GM19240 (cell line): ENCODE measurements at regions not wholly inside any gene's neighbourhood (a gene's known extent, or its start where the extent isn't known, plus 50 kb on each side); places are given as distances from the start of the nearest gene placed in this dataset.

Experiments
- DNase-seq: peaks from one replicate; pipeline ENCODE4 v3.0.0; 2011; ENCODE audit warnings: low spot score; ENCODE audit not compliant: insufficient read length

DNA sequence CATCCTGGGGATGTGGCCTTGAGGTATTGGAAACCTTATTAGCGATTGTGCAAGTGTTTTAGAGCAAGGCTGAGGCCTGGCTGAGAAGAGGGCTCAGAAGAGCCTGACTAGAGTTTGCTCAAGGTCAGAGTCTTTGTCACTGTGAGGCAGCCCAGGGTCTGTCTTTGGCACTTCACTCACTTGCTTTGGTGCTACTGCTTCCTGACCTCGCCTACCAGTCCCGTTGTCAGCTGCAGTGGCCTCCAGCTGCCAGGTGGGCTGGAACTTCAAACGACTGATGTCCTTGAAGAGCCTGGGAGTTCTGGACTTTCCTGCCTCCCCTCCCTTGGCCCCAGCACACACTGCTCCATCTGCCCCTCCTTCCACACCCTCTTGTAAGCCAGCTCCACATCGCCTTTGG, 228.0 kb downstream of the SNX18 start:
- no peak for DNase-seq

DNA sequence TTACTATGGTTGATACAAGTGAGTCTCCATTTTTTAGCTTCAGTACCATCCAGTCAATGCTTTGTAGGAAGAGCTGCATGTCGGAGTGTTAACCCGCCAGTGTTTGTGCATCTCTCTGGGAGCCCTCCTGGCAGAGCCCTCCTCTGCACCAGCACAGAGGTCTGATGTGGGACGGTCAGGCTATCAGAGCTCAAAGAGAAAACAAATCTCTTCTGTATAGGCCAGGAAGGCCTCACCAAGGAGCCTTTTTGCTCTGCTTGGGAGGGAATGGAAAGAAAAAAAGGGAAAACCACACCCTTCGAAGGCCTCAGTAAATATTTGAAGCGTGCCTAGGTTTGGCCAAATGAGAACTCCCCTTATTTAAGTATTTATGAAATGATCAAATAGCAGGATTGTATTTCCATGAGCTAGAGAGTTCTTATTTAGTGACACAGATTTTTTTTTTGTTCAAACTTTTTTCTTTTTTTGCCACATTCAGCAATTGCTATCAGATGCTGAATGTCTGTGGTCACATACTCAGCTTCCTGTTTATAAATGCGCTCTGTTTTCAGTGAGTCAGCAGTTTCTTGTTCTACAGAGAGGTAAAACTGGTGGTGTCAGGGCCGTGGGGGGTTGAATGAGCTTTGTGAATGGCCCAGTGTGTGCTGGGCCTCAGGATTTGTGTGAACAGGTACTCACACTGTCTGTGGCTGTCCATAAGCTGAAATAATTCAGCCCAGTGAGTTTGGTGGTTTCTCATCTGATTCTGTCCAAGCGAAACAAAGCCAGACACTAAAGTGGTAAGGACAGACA, 226.6 kb downstream of the SNX18 start:
- DNase-seq, result no peak

DNA sequence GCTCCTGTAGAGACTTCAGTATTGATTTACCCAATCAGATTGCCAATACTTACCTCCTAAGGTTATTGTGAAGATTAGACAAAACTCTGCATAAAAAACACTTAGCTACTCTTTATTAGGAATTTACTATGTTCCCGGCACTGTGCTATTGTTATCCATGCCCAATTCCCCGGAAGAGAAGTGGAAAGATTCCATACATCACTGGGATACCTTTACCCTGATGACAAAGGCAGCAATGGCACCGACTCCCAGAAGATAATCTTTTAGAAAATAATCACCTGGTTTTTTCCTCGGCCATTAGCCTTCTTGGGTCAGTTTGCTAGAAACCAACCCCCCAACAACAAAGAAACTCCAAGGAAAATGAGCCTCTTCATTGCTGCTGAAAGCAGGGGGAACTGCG, 226.0 kb downstream of the SNX18 start:
- no peak for DNase-seq

DNA sequence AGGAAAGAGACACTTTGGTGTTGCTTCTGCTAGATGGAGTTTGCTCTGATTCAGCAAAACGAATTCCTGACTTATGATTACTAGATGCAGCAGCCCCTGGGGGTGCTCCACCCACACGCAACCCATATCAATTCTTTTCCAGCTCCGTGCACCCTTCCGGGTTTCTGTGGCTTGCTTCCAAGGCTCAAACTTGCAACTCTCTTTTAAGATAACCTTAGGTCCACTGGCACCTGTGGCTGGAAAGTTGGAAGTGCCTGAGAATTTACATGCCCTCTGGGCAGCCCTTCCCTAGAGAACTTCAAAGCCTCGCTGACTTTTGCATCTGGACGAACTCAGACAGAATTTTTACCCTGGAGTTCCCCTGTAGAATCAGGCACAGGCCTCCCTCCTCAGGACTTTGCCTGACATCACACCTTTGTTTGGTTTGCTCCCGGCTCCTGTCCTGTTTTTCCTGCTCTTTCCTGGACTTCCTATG, 224.9 kb downstream of the SNX18 start:
- no peak for DNase-seq

DNA sequence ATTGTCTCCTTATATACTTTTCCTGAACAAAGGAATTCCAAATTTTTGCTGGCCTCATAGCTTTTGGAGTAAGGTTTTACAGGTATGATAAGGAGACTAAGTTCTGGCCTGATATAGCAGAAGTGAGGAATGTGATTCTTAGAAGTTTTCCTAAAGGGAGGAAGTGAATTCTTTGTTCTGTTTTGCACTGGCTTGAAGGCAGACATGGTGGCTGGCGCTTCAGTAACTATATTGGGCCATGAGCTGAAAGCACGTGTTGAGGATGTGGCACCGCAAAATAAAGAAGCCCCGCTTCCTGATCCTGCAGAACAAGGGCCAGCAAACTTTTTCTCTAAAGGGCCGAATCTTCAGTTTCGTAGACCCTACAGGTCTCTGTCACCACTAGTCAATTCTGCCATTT, 224.2 kb downstream of the SNX18 start:
- no peak for DNase-seq

DNA sequence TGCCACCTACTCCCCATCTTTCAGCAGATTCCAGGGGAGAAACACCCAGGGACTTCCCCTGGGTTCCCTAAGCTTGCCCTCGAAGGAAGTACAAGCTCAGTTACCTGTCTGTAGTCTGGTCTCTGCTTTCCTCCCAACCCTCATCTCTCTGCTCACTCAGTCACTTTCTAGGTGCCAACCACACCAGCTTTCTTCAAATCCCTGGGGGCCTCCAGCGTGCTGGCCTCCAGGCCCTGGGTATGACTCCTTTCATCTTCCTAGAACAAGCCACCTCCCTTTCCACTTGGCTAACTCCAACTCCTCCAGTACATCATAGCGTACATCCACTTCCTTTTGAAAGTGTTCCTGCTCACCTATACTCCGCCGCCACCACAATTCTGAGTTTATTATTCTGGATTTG, 222.6 kb downstream of the SNX18 start:
- no peak for DNase-seq

DNA sequence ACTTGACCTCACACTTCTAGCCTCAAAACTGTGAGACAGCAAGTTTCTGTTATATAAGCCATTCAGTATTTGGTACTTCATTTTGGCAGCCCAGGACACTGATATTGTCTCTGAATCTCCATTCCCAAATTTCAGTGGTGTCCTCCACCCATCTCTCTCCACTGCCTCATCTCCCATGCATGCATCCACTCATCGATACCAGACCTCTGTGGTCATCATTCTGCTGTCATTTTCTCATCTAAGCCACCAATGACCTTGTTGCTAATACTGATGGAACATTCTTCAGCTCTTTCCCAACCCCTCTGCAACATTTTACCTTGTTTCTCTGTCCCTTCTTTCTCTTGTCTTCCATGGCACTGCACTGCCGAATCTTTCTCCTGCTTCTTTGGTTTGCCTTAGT, 221.8 kb downstream of the SNX18 start:
- DNase-seq, result no peak

DNA sequence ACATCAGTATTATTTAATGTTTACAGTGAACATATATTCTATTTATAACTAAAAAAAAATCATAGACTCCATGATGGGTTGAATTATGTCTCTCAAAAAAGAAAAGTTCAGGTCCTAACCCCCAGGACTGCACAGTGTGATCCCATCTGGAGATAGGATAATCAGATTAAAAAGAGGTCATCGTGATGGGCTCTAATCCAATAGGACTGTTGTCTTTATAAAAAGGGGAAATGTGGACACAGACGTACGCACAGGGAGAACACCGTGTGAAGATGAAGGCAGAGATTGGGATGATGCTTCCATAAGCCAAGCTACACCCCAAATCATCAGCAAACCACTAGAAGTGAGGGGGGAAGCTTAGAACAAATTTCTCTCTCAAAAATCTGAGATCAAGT, 221.4 kb downstream of the SNX18 start:
- DNase-seq, result no peak

DNA sequence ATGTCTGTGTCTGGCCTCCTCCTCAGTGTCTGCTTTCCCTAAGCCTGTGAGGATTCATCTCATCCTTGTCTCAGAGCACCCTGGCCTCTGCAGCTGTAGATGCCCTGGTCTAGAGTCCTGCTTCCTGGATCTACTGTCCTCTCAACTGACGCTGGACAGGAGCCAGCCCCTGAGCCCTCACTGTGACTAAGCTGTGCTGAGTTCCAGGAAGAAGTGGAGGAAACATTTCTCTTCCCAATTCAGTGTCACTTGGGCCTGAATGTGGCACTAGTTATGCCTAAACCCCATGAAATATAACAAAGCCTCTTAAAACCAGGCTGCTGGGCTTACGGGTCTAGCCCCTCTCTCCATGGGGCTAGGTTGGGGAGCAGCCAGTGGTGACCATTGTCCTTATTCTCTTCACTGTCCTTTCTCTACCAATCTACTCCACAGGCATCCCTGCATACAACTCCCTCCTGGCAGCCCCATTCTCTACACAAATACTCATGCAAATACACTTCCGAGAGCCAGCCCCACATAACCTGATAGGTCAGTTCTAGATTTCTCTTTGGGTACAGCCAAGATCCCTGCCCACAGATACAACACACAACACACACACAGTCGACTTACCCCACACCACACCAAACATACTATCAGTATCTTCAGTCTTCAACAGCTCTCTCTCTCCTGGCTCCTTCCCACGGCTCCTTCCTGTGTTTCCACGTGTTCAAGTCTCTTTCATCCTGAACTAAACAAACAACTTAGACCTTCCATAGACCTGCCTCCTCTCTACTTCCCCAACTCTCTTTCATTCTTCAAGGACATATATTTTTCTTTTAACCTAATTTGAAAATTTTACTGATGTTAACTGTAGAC, 220.8 kb downstream of the SNX18 start:
- DNase-seq, result no peak

DNA sequence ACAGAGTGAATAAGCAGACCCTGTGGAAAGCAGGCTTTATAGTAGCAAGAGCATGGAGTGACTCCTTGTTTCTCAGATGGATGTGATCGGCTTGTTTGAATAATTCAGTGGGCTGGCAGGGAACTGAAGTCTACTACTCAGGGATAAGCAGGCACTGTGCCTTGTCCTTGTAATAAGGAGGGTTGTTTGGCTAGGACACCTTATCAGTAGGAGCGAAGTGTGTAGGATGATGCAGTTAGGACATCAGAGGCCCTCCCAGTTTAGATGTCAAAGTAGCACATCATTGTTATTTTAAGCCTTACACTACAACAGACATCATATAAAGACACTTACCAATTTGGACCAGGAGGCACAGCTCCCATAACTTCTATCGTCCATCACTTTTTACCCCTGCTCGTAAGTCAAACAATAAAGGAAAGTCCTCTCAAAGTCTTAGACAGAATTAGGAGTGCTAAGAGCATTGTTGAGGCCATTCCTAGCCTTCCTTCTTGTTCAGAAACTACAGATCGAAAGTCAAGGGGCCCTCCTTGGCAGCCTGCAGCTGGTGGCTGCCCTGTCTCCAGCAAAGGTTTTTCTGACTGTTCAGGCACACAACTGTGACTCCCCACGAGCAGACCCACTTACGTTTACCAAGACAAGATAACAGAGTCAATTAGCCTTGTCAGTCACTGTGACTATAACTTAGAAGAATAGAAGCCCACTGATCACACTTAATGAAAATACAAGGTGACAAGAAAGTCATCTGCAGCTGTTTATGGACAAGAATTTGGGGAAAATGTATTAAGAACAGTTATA, 218.6 kb downstream of the SNX18 start:
- no peak for DNase-seq

DNA sequence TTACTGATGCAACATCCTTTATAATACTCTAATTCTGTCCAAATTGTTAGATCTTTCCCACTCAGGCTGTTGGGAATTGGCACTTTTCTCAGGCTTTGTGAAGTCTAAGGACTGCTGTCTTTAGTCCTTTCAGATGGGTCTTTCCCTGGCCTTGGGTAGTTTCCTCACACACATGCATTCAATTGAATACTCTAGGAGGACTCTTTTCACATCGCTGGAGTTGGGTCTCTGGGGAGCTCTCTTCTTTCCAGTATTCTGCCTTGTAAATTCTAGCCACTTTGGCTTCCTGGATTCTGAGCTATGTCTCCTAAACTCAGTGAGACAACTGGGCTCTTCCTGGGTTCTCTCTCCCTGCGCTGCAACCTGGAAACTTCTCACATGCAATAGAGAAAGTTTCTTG, 215.5 kb downstream of the SNX18 start:
- no peak for DNase-seq

DNA sequence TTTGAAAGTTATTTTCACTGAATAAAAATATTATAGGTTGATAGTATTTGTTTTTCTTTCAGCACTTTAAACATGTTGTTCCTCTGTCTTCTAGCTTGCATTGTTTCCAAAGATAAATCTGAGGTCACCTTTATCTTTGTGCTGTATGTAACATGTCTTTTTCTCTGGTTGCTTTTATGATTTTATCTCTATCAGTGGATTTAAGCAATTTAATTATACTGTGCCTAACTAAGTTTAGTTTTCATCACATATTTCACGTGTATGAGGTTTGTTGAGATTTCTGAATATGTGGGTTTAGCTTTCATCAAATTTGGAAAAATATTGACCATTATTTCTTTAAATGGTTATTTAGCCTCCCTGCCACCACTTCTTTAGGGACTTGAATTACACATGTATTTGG, 214.5 kb downstream of the SNX18 start:
- DNase-seq, result no peak

DNA sequence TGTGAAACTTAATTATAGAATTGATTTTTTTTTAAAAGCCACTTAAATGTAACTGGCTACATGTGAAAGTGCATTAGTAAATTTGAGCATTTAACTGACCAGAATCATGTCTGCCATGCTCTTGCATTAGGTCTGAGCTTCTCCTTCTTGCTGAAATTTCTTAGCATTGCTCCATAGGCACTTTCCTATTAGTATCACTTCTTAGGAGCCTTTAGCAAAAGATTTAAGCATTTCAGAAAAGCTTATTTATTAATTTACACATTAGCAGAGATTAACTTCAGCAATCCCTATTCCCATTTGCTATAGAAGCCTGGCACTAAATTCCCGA, 211.0 kb downstream of the SNX18 start:
- DNase-seq, result no peak

DNA sequence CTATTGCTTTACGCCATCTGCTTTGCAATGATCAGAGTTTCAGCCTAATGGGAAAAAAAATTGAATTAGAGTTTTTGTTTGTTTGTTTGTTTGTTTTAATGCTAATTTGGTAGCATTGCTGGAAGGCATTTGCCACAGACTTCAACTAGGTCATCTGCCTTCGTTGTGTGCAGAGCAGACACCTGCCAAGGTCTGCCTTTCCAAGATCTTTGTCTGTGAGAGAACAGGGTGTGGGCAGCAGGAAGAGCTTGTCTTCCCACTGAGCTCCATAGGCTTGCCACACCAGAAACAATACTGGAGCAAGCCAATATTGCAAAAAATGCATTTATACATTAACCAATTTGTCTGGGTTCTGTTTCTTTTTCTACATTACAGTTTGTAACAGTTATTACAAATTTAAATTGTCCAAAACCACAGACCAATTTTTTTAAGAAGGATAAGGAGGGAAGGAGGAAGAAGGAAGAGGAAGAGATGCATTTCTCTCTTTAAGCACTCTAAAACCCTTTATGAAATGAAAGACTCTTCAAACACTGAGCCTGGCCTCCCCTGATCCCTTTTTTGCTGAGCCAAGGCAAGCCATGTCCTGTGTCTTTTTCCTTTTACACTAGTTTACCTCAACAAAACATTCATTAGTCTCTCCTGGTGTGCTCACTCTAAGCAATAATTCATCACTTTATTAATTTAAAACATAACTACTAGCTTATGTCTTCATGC, 210.5 kb downstream of the SNX18 start:
- DNase-seq, result no peak

DNA sequence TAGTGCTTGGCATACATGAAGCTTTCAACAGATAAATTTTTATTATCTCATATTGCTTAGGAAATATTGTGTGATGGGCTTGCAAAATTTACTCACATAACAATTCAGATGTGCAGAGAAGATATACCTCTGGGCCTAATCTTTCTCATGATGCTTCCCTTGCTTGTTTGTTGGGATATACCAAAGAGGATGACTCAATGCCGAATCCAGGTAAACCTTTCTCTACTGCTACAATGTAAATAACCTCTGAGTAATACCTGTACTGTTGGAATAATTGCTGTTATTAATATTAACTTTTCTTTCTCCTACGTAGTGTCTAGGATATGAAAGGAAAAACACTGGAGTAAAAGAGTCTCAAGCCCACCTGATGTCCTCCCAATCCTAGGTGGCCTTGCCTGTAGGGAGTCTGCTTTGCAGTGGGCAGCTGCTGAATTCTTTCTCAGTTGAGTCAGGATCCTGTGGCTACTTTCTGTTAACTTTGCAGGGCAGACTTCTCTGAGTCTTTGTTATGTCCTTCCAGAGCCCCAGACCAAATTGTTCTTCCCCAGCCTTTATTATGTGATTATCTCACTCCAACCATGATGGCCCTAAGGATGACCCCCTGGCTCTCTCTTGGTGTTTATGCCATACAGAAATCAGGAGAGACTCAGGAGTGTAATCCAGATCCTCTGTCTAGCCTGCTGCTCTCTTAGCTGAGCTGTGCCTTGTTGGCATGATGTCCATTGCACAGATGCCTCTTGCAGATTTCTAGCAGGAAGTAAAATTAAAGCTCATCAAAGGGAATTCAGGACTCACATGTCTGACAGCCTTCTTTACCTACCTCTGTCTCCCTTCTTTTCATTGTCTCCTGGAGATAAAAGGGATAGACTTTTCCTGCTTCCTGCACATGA, 208.1 kb downstream of the SNX18 start:
- DNase-seq, result no peak

DNA sequence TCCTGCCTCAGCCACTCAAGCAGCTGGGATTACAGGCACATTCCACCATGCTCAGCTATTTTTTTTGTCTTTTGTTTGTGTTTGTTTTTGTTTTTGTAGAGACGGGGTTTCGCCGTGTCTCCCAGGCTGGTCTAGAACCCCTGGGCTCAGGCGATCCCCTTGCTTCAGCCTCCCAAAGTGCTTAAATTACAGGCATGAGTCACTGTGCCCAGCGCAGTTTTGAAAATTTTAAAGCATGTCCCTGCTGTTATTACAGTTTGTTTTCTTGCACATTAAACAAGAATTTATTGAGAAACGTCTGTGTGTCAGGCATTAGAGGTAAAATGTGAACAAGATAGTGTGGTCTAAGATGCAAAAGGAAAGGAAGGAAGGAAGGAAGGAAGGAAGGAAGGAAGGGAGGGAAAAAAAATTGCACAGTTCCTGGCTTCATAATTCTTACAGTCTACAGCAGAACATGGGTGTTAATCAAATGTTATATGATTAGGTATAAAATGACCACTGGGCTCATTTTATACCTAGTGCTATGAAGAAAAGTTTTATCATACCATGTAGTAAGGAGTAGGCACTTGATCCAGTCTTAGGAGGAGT, 205.4 kb downstream of the SNX18 start:
- DNase-seq, result no peak

DNA sequence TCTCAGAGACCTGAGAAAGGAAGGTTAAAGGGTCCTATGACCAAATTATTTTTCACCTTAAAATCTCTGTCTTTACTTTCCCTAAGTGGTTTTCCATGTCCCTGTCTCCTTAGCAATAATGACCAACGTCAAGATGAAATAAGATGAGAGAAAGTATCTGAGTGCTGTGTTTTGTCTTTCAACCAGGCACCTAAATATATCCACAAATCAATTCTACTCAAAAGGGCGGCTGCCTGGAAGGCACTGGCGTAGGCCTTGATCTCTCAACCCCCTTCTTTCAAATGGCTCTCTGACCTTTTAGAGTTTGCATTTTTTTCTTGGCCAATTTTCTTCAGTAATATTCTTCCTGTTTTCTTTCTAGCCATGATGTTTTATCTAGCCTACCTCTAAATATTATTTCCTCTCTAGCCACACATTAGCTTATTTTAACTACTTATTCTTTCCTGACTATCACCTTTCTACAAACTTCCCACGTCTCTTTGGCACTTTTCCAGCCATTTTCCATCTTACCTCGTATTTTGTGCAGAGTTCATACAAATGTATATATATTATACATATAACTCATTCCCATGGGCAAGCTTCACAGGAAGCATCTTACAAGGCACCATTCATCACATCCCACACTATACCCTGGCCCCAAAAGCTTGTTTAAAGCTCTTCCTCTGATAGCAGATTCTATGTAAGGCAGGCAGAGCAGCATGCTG, 204.5 kb downstream of the SNX18 start:
- no peak for DNase-seq

DNA sequence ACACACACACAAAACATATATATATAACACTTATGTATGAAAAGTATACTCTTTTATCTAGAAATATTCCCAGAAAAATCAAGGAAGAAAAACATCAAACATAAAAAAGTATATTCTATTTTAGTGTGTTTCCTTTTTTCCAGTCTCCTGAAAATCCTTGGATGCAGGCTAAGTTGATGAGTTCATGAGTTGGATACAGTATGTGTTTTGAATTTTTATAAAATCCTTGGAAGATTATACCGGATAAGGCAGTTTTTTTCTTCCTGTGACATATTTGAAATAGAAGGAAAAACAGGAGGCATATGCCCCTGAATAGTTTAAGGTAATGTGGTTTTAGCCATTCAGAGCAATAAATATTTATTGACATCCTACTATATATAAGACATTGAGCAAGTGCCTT, 203.6 kb downstream of the SNX18 start:
- DNase-seq, result no peak

DNA sequence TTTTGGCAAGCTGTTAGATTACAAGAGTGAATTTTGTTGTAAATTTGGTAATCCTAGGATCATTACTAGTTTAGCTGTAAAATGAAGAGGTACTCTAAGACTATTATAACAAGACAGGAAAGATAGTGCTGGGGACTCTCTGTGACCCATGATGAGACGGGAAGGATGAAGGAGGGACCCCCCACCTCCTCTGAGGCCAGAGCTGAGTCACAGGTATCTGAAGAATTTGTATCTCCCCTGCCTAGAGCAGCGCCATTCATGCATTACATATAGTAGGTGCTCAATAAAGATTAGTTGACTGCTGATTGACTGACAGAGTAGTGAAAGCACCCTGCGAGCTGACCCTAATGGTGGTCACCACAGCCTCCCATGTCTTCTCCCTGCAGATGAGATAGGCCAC, 202.8 kb downstream of the SNX18 start:
- no peak for DNase-seq
